NCI-H748 (cell line): ENCODE measurements at regions not wholly inside any gene's neighbourhood (a gene's known extent, or its start where the extent isn't known, plus 50 kb on each side); places are given as distances from the start of the nearest gene placed in this dataset.
"Not testable (repeated sequence)": the region's sequence is repeated elsewhere in the genome, so short reads cannot be mapped to it uniquely, and the experiment has no call there.

ENCODE experiments used
- DNase-seq: peaks from one replicate; lab custom pipeline; 2025; ENCODE audit not compliant: unreplicated experiment; lab: John Stamatoyannopoulos, UW

DNA sequence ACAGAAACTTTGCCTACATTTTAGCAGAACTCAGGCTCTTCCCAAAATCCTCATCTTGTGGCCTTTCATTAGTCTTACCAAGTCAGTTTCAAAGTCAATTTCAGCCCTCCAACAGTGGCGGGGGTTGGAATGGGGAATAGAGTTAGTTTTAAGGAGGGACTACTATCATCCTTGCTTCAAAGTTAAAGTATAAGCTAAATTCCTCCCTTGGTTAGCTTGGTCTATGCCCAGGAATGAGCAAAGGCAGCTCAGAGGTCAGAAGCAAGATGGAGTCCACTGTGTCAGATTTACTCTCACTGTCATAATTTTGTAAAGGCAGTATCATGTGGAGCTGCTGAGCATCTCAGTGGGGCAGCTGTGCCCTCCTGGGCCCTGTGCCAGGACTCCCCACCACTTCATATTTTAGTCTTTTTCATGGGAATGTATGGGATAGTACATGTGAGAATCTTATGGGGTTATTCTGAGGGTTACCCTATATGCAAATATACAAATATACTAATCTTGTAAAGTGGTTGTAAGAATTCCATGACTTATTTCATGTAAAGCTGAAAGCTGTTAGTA, 145.2 kb upstream of the MMADHC start:
- no peak for DNase-seq

- peak; percentile 8 for DNase-seq
Observed at GRCh38 chr2:149732001-149732685, 144.6 kb upstream of the MMADHC start.

GRCh38 chr2:149731079-149731478, 143.5 kb upstream of the MMADHC start:
- no peak for DNase-seq

DNA sequence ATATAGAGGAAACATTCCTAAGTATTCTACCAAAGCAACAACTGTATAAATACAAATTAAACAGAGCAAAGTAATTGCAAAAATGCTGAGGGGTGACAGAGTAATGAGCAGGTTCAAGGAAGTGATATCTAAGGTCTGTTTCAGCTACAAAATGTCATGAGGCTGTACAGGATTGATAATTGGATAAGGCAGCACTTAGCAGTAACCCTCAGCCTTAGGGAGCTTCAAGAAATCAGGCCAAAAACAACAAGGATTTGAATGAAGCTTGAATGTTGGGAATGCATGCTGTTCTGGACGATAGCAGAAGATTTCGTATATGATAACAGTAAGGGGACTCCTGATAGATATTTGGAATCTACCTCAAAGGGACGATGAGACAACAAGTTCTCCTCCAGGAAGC, 142.0 kb upstream of the MMADHC start:
- no peak for DNase-seq

DNA sequence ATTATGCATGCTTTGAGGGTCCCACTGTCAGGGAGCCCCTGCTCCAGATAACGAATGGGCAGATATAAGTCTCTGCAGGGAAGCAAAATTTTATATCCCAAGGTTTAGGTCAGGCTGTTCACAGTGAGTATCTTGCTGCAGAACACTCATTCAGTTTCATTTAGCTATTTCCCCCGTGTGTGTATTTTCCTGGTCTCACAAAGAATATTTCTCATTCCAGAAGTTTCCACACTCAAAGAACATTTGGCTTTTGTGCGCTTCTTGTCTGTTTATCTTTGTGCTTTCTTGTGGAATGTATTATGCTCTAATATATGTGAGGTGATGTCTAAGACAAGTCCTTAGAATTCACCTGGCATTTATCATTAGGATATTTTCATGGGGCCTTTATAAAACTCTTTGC, 140.4 kb upstream of the MMADHC start:
- DNase-seq, result no peak

DNA sequence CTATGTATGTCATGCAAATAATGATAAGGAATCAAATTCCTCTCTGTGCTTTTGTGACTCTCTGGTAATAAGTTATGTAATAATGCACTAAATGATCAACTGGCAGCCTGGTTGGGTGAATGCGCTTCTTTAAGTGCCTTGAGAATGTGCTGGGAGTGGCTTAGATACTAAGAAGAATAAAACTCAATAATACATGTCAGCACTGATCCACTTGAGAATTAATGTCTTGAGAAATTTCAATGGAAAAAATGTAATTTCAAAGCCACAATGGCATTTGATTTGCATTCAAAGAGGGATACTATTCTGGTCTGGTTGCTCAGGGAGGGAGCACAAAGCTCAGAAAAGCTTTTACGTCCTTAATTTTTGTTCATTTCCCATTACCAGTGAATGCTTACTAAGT, 137.7 kb upstream of the MMADHC start:
- DNase-seq, result no peak

GRCh38 chr2:149724091-149724490, 136.5 kb upstream of the MMADHC start:
- DNase-seq, result no peak

DNA sequence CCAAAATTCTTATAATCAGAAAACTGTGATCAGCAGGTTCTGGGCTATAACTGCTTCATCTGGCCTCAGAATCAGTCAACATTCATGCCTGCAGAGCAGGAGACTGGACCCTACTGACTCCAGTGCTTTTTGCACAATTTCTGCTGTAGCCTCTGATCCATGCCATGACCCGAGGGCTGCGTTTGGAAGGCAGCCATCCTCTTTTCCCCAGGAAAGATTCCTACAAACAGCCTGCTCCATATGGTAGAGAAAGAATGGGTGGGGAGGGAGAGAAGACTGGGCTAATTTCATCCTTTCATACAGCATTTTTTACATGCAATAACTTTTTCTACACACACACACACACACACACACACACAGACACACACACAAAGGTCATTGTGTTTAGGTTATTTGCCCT, 133.0 kb upstream of the MMADHC start:
- DNase-seq, result no peak

DNA sequence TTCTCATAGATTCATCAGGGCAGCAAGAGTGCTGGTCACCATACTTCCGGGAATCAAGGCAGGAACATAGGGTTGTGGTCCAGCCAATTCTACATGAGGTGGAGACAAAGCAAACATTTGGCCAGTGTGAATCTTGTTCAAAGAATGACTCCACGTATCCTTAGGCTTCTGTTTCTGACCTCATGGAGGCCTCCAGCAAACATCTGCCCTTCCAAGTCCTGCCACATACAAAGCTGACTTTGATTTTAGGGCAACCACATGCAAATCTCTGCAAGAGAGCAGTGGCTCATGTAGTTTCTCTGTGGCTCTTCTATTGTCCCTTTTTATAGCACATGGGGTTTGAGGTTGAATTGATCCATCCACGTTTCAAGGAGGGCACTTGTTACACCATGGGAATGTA, 132.1 kb upstream of the MMADHC start:
- DNase-seq, result no peak

GRCh38 chr2:149716687-149717086, 129.1 kb upstream of the MMADHC start:
- DNase-seq, result no peak

DNA sequence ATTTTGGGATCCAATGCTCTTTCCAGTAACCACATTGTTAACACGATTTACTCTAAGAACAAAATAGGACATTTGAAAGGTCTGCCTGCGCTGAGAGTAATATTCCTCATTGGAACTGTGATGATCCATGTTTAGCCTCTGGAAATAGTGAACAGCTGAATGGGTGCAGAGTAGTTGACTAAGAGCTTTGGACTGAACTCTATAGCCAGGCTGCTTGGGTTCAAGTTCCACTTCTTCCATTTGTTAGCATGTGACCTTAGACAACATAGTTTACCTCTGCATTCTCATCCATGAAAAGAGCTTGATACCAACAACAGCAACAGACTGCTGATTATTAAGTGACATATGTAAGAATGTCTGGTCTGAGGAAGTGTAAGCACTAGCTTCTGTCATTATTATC, 128.3 kb upstream of the MMADHC start:
- no peak for DNase-seq

DNA sequence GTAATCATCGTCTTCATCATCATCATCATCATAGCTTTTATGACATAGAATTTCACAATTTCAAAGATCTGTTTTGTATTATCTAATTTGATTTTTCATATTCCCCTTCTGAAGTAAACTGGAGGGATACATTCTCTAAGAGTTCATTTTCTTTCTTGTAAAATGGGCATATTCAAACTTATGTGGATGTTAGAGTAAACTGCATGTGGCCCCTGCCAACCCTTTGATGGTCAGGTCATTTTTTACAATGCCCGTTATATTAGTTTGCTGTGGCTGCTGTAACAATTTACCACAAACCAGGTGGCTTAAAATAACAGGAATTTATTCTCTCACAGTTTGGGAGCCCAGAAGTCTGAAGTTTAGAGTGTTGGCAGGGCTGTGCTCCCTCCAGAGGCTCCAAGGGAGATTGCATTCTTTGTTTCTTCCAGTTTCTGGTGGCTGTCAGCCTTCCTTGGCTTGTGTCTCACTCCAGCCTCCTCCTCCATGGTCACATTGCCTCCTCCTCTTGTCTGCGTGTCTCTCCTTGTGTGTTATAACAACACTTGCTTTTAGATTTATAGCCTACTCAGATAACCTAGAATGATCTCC, 127.5 kb upstream of the MMADHC start:
- DNase-seq, result peak; percentile 45

DNA sequence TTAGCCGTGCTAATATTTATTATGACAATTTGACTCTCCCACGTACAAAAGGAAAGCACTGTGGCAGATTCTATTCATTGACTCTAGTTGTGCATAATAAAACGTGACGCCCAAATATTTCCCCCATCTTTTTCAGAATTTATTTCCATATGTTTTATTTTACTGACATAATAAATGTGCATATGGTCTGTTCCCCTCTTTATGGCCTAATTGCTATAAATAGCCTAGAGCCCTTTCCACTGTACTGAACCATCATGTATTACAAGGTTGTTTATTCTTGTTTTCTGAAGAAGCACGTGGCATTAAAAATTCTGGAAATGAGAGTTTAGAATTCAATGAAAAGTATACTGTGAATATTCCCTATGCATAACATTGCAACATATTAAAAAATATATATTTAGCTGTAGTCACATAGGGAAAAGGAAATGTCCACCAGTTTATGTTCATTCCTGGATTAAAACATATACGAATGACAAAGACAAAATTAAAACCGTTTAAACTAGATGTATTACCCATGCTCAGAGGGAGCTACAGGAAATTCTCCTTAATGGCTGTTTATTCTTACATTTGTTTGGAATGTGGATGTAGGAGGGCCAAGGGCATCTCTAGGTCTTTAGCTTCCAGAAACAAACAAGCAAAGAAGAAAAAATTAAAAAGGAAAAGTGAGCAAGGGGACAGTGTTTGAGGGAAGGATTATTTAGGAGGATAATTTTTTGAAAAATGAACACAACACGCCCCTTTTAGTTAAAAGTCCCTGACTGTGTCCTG, 122.1 kb upstream of the MMADHC start:
- DNase-seq, result no peak

DNA sequence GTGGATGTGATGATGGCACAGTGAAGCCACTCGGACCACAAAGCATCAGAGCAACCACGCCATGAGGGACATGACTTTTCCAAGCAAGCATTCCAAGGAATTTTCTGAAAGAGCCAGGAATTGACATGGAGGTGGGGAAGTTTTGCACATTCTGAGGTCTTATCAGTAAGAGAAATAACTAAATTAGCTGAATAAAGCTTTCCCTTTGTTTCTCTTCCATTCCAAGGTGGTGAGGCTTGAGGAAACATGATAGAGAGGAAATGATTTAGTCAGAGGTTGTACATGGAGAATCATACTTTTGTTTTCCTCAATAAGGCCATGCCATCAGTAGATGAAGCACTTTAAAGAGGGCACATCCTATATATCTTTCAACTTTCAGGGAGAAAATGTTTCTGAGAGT, 115.7 kb upstream of the MMADHC start:
- no peak for DNase-seq

DNA sequence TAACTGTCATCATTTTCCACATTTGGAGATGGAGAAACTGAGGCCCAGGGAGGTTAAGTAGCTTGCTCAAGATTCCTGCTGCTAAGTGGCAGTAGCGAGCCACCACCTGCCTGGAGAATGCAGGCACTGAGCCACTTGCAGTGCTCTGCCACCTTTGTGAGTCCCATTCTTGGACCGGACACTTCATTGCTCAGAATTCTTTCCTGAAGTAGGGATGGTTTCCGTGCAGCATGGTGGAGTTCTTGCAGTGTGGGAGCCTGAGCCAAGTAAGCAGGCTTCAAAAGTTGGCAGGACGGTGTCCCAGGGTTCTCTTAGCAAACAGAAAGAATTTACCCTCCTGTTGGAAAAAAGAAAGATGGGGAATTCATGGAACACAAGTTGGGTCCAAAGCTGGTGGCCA, 115.0 kb upstream of the MMADHC start:
- no peak for DNase-seq

- DNase-seq, result no peak
Observed at GRCh38 chr2:149701241-149701640, 113.7 kb upstream of the MMADHC start.

GRCh38 chr2:149692961-149693396, 105.4 kb upstream of the MMADHC start:
- no peak for DNase-seq

DNA sequence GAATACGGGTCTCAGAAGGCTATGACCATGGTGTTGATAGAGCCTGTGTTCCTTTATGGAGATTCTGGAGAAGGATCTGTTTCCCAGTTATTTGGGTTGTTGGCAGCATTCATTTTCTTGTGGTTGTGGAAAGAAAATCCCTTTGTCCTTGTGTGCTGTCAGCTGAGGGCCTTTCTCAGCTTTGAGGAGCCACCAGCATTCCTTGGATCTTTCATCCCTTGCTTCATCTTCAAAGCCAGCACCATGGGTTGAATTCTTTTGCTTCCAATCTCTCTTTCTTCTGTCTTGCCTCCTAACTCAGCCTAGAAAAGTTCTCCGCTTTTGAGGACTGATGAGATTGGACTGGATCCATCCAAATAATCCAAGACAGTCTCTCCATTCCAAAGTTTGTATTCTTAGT, 103.2 kb upstream of the MMADHC start:
- no peak for DNase-seq

DNA sequence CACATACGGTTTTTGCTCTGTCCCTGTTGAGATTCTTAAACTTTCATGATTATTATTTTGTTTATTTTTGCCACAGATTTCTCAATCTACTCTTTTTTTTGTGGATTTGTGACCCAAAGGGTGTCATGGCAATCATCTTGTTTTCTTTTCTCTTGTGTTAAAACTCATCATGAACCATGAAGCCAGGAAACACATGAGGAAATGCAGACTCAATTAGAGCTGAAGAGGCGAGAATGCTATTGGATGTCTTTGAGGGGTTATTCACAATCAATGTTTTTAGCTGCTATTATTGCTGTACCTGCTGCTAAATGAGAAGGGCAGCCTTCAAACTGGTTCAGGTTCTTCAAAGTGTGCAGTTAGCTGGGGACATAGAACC, 99.5 kb upstream of the MMADHC start:
- no peak for DNase-seq

DNA sequence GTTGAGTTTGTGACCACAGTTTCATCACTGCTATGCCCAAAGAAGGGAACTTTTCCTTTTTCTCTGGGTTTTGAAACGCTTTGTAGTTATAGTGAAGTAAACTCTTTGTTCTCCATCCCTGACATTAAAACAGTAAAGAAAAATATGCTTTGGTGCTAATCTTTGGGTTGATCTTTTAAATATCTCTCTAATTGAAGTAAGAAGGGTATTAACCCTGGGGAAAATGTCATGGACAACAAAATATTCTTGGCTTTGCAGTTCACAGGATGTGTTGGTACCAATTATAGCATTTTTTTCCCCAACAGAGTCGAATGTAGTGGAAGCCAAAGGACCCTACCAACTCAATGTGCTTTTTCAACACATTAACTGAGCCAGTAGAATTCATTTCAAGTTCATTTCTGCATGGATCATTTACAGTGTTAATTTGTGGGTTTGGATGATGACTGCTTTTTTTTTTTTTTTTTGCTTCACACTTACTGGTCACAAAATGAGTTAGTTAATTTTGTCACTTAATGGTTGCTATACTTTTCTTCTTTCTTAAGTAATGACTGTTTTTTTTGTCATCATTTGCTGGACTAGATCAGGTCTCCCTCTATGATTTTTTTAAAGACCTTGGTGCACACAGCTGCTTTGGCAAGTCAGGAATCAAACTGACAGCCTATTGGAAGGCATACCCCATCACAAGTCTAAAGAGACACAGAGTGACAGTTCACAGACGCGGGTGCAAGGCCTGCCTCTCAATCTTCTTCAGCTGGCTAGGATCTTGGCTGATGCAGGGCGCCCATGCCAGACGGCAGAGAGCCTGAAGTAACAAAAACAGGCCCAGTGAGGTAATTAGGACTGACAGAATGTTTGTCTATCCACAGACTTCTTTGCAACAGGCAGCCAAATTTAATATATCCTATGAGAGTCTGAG, 98.8 kb upstream of the MMADHC start:
- DNase-seq, result no peak

DNA sequence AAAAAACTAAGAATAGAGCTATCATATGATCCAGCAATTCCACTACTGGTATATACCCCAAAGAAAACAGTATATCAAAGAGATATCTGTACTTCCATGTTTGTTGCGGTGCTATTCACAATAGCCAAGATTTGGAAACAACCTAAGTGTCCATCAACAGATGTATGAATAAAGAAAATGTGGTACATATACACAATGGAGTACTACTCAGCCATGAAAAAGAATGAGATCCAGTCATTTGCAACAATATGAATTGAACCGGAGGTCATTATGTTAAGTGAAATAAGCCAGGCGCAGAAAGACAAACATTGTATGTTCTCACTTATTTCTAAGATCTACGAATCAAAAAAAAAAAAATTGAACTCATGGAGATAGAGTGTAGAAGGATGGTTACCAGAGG, 97.8 kb upstream of the MMADHC start:
- DNase-seq, result not testable (repeated sequence)
